ENCODE measurements at regions not wholly inside any gene's neighbourhood (a gene's known extent, or its start where the extent isn't known, plus 50 kb on each side); places are given as distances from the start of the nearest gene placed in this dataset.

- Histone ChIP-seq H3K4me2 (ENCODE audit: insufficient read depth in 1 of 2, low read depth in 2 of 2, low read length in 2 of 2) (no peak overlapping the region), H3K23ac (ENCODE audit: insufficient read length) (no peak overlapping the region), H2AFZ (ENCODE audit: low read length) (peak overlapping the region; percentile 16; the same call in 1 of the 2 replicates), H3K27me3 (replicated peaks in 1 of 4; ENCODE audit: control insufficient read depth in 3 of 4, extremely low read depth in 1 of 4, insufficient read depth in 3 of 4, low read length in 3 of 4) (no peaks in the 10 kb centered on the region), H2AK5ac (ENCODE audit: low read depth, low read length) (no peak overlapping the region), H4K91ac (replicated peaks; ENCODE audit: insufficient read length, low read length) (peak overlapping the region; percentile 23), H2BK15ac (ENCODE audit: low read length) (no peak overlapping the region), H2BK5ac (ENCODE audit: low read depth, low read length) (no peak overlapping the region), H3K9me3 (ENCODE audit: insufficient read depth in 2 of 2, low read depth in 1 of 2, low read length in 1 of 2) (peaks cover 0 to 2% of the 10 kb centered on the region in 2 experiments; a peak in 1 of 4 replicates), H4K8ac (ENCODE audit: extremely low read depth, insufficient read depth, low read length) (no peak overlapping the region), H3K4ac (replicated peaks; ENCODE audit: insufficient read length, low read depth, low read length) (no peak overlapping the region), H3K9ac (replicated peaks in 1 of 4; ENCODE audit: extremely low read depth in 1 of 4, low read depth in 3 of 4, low read length in 3 of 4) (no peak overlapping the region), H3K4me3 (ENCODE audit: extremely low read depth in 1 of 4, insufficient read depth in 2 of 4, low read depth in 3 of 4, low read length in 4 of 4) (no peak overlapping the region), H3K18ac (ENCODE audit: extremely low read depth, low read length) (no peak overlapping the region), H3K56ac (replicated peaks; ENCODE audit: insufficient read length, low read depth, low read length) (no peak overlapping the region), H4K5ac (ENCODE audit: insufficient read length, low read depth, low read length) (no peak overlapping the region), H2BK20ac (ENCODE audit: low read length) (no peak overlapping the region), H2BK12ac (ENCODE audit: low read depth, low read length) (no peak overlapping the region), H3K14ac (ENCODE audit: insufficient read length) (no peak overlapping the region), H3K79me2 (ENCODE audit: control insufficient read depth in 1 of 2, insufficient read depth in 2 of 2, low read length in 2 of 2) (no peaks in the 10 kb centered on the region), H3K23me2 (ENCODE audit: low read depth, low read length) (no peaks in the 10 kb centered on the region), H3K27ac (ENCODE audit: low read depth, low read length) (no peak overlapping the region), H3K4me1 (replicated peaks in 1 of 4; ENCODE audit: control insufficient read depth in 3 of 4, insufficient read depth in 4 of 4, low read length in 3 of 4) (no peaks in the 10 kb centered on the region), H3K36me3 (ENCODE audit: control insufficient read depth in 2 of 4, insufficient read depth in 4 of 4, low read length in 3 of 4) (no peaks in the 10 kb centered on the region), H4K20me1 (replicated peaks in 1 of 2; ENCODE audit: control insufficient read depth in 1 of 2, insufficient read depth in 2 of 2, low read length in 2 of 2) (no peaks in the 10 kb centered on the region), H2BK120ac (replicated peaks; ENCODE audit: low read depth, low read length) (no peak overlapping the region), H3K79me1 (ENCODE audit: low read depth, low read length) (no peaks in the 10 kb centered on the region)
- POLR2A ChIA-PET (ENCODE audit: partially characterized antibody), result no interaction called here
- CTCF ChIA-PET (ENCODE audit: partially characterized antibody), result interaction anchor here (0.7 to 1.0 kb wide), 2 partner anchors 114 to 178 kb away, joined by 3 read pairs; no protein-coding TSS in a partner anchor
- no peak for TF ChIP-seq TAF7 (optimal IDR thresholded peaks at IDR 0.05; ENCODE audit: borderline replicate concordance, low read depth, low read length)
- 0 out of 2 replicates have a peak, but pooled peaks have one; percentile 26 for TF ChIP-seq TEAD4 (IDR thresholded peaks at IDR 0.05; ENCODE audit: low read depth, low read length)
- DNase-seq (ENCODE audit: low read depth in 1 of 2, low spot score in 2 of 2), result no peak
- 68% methylated on average over 1 of the region's 1 CpG; no CpG with 5 or more reads in 1 of the 2 experiments for WGBS, 2 experiments (ENCODE audit: extremely low coverage in 1 of 2, insufficient coverage in 1 of 2, insufficient read length in 1 of 2, insufficient replicate concordance in 2 of 2, low coverage in 1 of 2, low lambda C conversion rate in 2 of 2, missing lambda C conversion rate in 1 of 2)
- no peak for FAIRE-seq
These were observed 147.4 kb downstream of the RASSF9 start for GRCh38 chr12:85688837-85689236.
